DND-41 (cell line): ENCODE measurements at regions not wholly inside any gene's neighbourhood (a gene's known extent, or its start where the extent isn't known, plus 50 kb on each side); places are given as distances from the start of the nearest gene placed in this dataset.
"Not testable (repeated sequence)": the region's sequence is repeated elsewhere in the genome, so short reads cannot be mapped to it uniquely, and the experiment has no call there.

ENCODE experiments used
- EZH2 ChIP-seq: IDR thresholded peaks from 3 replicates; pipeline ENCODE4 v1.6.1; 2012; ENCODE audit warnings: borderline replicate concordance, low read depth, mild to moderate bottlenecking, moderate library complexity, low read length, inconsistent platforms; ENCODE audit not compliant: severe bottlenecking
- TF ChIP-seq, protein P1 (sequence below): IDR thresholded peaks from 2 replicates; pipeline ENCODE4 v1.5.1; 2012; ENCODE audit warnings: borderline replicate concordance, low read length, moderate library complexity, mild to moderate bottlenecking; ENCODE audit not compliant: poor library complexity, severe bottlenecking; ENCODE audit errors: extremely low read depth

- TF ChIP-seq, protein P1, sequence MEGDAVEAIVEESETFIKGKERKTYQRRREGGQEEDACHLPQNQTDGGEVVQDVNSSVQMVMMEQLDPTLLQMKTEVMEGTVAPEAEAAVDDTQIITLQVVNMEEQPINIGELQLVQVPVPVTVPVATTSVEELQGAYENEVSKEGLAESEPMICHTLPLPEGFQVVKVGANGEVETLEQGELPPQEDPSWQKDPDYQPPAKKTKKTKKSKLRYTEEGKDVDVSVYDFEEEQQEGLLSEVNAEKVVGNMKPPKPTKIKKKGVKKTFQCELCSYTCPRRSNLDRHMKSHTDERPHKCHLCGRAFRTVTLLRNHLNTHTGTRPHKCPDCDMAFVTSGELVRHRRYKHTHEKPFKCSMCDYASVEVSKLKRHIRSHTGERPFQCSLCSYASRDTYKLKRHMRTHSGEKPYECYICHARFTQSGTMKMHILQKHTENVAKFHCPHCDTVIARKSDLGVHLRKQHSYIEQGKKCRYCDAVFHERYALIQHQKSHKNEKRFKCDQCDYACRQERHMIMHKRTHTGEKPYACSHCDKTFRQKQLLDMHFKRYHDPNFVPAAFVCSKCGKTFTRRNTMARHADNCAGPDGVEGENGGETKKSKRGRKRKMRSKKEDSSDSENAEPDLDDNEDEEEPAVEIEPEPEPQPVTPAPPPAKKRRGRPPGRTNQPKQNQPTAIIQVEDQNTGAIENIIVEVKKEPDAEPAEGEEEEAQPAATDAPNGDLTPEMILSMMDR = not testable (repeated sequence)
- not testable (repeated sequence) for TF ChIP-seq EZH2
Measured at GRCh38 chr15:77879466-77879865, 198.0 kb downstream of the TBC1D2B start.
